Glomerular endothelial cell (primary cell): ENCODE measurements at regions not wholly inside any gene's neighbourhood (a gene's known extent, or its start where the extent isn't known, plus 50 kb on each side); places are given as distances from the start of the nearest gene placed in this dataset.
A peak's percentile ranks its signal among the peaks of the same experiment; 100 is the strongest.
"Not testable (repeated sequence)": the region's sequence is repeated elsewhere in the genome, so short reads cannot be mapped to it uniquely, and the experiment has no call there.

Experiments
- DNase-seq: peaks from one replicate; pipeline ENCODE4 v3.0.0-alpha.2; 2011; ENCODE audit warnings: low read depth, low spot score; ENCODE audit errors: extremely low read depth

DNA sequence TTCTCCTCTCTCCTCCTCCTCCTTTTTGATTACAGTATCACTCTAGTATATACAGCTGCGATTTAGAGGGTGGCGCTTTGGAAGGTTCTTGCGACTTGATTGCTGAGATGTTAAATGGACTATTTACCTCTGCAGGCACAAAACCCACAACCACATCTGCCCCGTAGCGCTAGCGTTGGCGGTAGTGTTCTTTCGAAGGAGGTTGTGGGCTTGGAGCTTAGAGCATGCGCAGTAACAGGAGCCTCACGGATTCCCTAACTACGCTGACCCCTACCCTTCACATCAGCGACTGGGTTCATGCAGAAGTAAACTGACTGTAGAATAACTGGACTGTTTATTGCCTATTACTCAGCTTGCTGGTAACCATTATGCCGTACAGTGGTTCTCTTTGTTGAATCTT is 58.0 kb downstream of the CGGBP1 start:
- no peak for DNase-seq

GRCh38 chr3:87997966-87998365 is 60.8 kb downstream of the CGGBP1 start:
- no peak for DNase-seq

DNA sequence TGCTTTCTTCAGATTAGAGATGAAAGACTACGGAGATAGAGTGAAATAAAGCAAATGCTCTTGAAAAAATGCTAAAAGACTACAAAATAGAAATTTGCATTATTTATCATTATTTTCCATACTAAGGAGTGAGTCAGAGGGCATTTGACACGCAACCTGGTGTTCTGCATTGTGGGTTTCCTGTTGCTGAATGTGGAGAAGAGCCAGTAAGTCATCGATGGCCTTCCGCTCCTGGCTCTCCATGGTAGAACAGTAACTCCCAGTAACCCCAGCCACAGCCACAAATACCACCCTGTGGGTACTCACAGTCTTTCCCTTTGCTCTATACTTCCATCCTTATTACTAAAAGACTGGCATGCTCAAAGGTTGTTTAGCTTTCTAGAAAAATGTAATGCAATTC is 61.5 kb downstream of the CGGBP1 start:
- DNase-seq = peak; percentile 33

DNA sequence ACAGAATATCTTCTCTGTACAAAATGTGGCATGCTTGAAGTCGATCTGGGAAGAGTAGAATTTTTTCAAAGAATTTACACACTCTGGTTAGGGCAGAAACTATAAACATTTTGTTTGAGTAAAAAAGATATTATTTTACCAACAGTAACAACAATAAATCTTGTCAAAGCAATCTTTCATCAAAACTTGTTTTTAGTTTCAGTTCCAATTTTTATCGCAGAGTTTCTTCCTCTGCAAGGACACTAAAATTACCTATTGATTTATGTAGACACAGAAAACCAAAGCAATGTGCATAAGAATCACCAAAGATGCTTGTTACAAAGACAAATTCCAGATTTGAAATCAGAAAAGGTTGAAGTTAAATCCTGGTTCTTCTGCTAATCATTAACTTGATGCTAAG is 61.9 kb downstream of the CGGBP1 start:
- no peak for DNase-seq

DNA sequence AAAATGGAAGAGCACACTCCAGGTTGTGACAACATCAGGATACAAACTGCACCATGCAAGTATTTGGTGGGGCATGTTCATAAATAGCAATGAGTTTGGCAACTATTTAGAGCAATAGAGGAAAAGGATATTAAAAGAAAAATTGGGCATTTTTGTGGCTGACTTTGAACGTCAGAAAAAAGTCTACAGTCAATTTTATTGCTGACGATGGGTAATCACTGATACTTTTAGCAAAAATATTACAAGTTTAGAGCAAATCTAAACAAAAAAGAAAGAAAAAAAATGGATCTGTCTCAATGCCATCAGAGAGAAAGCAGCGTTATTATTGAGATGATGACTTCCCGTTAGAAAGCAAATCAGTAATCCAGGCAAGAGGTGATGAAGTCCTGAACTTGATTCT is 65.2 kb downstream of the CGGBP1 start:
- DNase-seq = no peak

DNA sequence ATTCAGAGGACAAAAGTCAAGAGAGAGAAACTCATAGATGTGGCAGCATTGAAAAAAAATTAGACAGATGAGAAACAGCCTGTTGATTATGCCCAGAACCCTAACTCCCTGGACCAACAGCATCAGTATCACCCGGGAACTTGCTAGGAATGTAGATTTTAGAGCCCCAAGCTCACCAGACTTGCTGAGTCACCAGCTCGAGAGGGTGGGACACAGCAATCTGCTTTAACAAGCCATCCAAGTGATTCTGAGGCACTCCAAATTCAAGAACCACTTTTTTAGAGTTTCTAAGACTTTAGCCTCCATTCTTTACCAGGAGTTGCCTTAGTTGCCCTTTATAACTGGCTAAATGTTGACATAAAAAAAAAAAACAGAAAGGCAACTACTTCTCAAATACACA is 70.9 kb downstream of the CGGBP1 start:
- DNase-seq = no peak

DNA sequence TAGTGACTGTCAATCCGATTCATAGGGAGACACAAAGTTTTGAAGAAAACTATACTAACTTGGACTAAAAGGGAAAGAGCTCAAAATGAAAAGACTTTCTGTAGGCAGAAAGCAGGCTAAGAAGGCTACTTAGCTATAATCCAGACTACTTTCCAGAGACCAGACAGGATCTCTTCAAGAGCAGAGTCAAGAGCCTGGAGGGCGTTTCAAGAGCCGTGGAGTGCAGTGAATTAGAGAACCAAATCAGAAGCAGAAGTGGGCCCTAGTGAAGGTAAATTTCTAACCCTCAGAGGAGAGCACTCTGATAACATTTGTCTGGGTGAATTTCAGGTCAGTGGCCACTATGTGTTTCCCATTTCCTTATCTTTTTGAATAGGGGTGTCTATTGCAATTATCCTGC is 76.4 kb downstream of the CGGBP1 start:
- no peak for DNase-seq

GRCh38 chr3:87979527-87979926 is 79.3 kb downstream of the CGGBP1 start:
- no peak for DNase-seq

DNA sequence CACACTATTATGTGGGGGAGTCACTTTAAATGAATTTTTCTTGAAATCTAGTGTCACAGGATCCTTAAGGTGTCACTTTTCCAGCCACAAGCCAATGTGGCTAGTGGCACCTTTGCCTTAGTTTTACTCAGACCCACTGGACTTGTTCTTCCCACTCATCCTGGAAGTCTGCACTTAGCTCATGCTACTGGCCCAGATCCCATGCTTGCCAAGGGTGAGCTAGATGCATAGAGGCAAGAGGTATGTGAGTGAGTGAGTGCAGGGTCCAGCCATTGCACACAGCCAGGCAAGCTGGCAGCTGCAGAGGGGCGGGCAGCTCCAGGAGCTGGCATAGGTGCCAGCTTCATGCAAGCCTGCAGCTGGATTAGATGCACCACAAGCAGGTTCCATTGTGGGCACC is 81.0 kb downstream of the CGGBP1 start:
- no peak for DNase-seq

DNA sequence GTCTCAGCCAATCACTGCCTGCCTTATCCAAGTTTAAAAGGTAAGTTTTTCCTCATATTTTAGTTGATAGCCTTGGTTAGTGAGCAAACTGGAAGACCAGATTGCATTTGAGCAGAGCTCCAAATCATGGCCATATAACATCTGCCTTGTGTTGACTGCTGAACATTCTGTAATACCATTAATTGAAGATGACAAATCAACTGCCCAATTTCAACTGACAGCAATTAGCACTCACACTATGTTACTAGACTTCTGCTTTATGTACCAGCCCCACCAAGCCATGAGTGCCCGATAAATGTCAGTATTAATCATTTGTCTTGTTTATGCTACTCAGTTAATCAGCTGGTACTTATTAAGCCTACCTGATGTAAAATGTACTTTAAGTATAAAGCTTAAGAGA is 83.1 kb downstream of the CGGBP1 start:
- DNase-seq = no peak

DNA sequence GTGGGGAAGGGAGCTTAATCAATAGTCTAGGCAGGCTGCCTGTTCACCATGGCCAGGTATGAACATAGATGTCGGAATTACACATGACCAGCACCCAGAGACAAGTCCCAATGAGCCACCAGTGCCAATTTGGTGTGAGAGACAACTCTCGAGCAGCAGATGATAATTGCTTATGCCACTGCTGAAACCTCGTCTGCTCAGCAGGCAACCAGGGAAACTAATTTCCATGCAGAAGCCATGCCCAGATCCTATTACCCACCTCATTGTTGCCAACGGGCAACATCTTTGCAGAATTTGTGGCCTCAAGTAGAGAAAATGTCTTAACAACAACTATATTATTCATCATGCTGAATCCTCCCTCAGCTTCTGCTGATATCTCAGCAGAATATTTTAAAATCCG is 84.9 kb downstream of the CGGBP1 start:
- DNase-seq = no peak

DNA sequence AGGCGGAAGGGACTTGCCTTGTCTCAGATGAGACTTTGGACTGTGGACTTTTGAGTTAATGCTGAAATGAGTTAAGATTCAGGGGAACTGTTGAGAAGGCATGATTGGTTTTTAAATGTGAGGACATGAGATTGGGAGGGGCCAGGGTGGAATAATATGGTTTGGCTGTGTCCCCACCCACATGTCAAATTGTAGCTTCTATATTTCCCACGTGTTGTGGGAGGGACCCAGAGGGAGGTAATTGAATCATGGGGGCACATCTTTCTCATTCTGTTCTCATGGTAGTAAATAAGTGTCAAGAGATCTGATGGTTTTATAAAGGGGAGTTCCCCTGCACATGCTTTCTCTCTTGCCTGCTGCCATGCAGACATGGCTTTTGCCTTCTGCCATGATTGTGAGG is 89.2 kb downstream of the CGGBP1 start:
- DNase-seq = no peak

DNA sequence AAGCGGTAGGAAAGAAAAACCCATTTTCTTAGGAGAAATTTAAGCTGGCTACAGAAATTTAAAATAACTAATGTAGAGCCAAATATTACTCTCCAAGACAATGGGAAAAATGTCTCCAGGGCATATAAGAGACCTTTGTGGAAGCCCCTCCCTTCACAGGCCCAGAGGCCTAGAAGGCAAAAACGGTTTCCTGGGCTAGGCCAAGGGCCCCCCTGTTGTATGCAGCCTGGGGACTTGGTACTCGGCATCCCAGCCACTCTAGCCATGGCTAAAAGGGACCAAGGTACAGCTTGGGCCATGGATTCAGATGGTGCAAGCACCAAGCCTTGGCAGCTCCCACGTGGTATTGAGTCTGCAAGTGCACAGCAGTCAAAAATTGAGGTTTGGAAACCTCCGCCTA is 90.1 kb downstream of the CGGBP1 start:
- no peak for DNase-seq

- DNase-seq = no peak
Observed at GRCh38 chr3:87958289-87958688, 100.5 kb downstream of the CGGBP1 start.

DNA sequence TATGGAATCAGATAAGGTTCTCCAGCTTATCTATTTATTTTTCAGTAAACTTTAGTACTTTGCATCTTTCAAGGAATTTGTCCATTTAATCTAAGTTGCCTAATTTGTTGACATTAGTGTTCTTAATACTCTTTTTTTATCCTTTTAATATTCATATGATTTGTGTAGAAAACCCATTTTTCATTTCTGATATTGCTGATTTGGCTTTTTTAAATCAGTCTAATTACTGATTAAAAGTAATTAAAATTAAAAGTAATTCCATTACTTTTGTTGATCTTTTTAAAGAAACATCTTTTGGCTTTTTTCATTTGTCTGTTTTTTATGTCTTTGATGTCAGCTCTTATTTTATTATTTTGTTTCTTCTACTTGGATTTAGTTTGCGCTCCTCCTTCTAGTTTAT is 101.2 kb downstream of the CGGBP1 start:
- no peak for DNase-seq

DNA sequence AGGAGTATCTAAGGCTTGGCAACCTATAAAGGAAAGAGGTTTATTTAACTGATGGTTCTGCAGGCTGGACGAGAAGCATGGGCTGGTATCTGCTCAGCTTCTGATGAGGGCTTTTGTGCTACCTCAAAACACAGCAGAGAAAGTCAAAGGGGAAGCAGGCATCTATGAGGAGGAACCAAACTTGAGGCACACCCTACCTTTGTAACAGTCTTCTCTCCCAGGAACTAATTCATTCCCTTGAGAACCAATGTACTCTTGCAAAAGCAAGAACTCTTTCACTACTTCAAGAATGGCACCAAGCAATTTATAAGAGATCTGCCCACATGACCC is 109.0 kb downstream of the CGGBP1 start:
- no peak for DNase-seq

DNA sequence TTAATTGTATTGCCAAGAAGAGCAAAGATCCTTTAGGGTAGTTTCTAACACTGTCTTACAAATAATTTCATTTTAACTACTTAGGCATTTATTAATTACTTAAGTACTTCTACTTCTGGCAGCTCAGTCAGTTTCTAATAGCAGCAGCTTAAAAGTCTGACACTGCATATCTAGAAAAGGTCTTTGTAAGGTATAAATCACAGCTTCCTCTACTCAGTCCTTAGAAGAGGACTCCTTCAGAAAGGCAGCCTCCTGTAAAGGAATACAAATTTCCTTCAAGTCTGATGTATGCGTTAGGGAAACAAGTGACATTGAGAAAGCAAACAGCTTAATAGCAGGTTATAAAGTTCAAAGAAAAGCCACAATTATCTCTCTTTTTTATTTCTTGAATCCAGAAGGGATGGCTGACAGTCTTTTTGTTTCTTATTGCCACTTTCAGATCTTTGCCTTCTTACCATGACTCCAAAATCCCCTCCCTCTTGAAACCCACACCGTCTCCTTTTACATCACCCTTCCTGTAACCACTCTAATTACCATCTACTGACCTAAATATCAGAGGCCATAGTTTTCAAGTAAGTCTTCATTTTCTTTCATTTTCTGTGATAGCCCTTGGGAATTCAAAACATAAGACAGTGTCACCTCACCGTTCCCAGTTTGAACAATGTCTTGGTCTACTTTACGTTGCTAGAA is 109.5 kb downstream of the CGGBP1 start:
- no peak for DNase-seq

DNA sequence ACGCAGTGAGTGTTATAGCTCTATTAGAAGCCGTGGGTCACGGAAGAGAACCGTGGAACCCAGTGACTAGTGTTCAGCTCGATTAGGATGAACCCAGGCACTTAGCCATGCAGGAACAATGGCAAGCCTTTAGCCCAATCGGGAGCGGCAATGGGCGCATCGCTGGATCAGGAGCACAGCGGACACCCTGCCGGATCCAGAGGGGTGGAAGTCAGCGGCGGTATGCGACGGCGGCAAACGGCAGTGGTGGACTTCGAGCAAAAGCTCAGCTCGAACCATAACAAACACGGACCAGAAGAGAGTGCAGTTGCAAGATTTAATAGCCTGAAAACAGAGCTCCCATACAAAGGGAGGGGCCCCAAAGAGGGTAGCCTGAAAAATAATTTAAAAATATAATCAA is 112.8 kb downstream of the CGGBP1 start:
- DNase-seq = not testable (repeated sequence)

- not testable (repeated sequence) for DNase-seq
Observed at GRCh38 chr3:87942256-87942655, 116.5 kb downstream of the CGGBP1 start.

GRCh38 chr3:87924485-87924884 is 134.3 kb downstream of the CGGBP1 start:
- DNase-seq = no peak

- no peak for DNase-seq
Observed at GRCh38 chr3:87920549-87920948, 138.3 kb downstream of the CGGBP1 start.

DNA sequence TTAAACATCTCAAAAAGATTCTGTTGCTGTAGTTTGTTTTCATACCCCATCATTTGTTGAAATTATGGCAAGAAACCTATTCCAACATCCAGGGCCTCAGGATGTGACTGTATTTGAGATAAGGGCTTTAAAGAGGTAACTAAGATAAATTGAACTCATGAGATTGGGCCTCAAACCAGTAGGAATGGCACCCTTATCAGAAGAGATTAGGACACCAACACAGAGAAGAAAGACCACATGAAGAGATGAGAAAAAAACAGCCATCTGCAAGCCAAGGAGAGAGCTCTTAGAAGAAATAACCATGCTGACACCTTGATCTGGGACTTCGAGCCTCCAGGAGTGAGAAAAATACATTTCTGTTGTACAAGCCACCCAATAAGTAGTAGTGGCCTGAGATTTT is 157.7 kb downstream of the CGGBP1 start:
- no peak for DNase-seq

DNA sequence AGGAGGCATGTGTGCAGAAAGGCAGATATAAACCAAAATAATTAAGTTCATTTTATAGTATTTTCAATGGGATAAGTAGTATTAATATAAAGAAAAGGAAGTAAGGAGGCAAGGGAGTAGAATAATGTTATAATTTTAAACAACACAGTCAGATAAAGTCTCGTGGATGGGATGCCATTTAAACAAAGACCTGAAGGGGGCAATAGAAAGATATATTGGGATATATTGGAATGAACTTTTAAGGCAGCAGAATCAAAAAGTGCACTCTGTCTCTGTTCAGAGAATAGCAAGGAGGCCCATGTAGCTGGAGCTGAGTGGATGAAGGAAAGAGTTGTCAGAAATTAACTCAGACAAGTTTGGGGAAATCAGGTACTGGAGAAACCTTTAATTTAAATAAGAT is 158.7 kb downstream of the CGGBP1 start:
- DNase-seq = no peak
